ENCODE measurements at regions not wholly inside any gene's neighbourhood (a gene's known extent, or its start where the extent isn't known, plus 50 kb on each side); places are given as distances from the start of the nearest gene placed in this dataset.
A peak's percentile ranks its signal among the peaks of the same experiment; 100 is the strongest.

- TF ChIP-seq MAX (IDR thresholded peaks at IDR 0.05; ENCODE audit: low read depth, low read length) (no peak), MXI1 (IDR thresholded peaks at IDR 0.05; ENCODE audit: low read depth, low read length) (no peak), SP1 (IDR thresholded peaks at IDR 0.05; ENCODE audit: low read depth, low read length) (no peak), BCL11A (IDR thresholded peaks at IDR 0.05; ENCODE audit: low read depth, low read length) (no peak), KAT2A (conservative IDR thresholded peaks at IDR 0.05; ENCODE audit: control insufficient read depth, low read depth, low read length) (no peak), MTA3 (IDR thresholded peaks at IDR 0.05; ENCODE audit: borderline replicate concordance, low read length) (no peak)
Measured at GRCh38 chr4:83920375-83920774, 384.5 kb downstream of the GPAT3 start (continued).

GRCh38 chr4:83917572-83917971 is 381.7 kb downstream of the GPAT3 start:
- intact Hi-C loops (cut with micrococcal nuclease; ENCODE audit: unreplicated experiment) (no loop called here), in situ Hi-C loops (cut with MboI) (no loop called here)
- Histone ChIP-seq H3K4me3 (no peak overlapping the region), H2AFZ (ENCODE audit: control insufficient read depth, low read depth, low read length) (no peak overlapping the region), H3K4me1 (ENCODE audit: control insufficient read depth, insufficient read depth, low read length) (no peaks in the 10 kb centered on the region), H3K9ac (ENCODE audit: control insufficient read depth, insufficient read depth, low read length) (no peak overlapping the region), H3K79me2 (ENCODE audit: control insufficient read depth, insufficient read depth, low read length) (no peaks in the 10 kb centered on the region), H3K27ac (ENCODE audit: control insufficient read depth, insufficient read depth) (no peak overlapping the region), H3K4me2 (ENCODE audit: control insufficient read depth, insufficient read depth) (no peak overlapping the region), H3K27me3 (replicated peaks in 1 of 2; ENCODE audit: control insufficient read depth in 2 of 2, insufficient read depth in 2 of 2, low read length in 1 of 2) (no peaks in the 10 kb centered on the region), H4K20me1 (ENCODE audit: control insufficient read depth, insufficient read depth) (no peaks in the 10 kb centered on the region), H3K36me3 (ENCODE audit: control insufficient read depth in 2 of 2, insufficient read depth in 2 of 2, low read length in 1 of 2) (no peaks in the 10 kb centered on the region), H3K9me3 (replicated peaks; ENCODE audit: control insufficient read depth, insufficient read depth, low read length) (no peaks in the 10 kb centered on the region)
- no peak for DNase-seq (ENCODE audit: low read depth, low spot score)
- RAD21 ChIA-PET (ENCODE audit: unreplicated experiment), result no interaction called here
- CTCF ChIA-PET, result no interaction called here
- no TSS peak for BruUV-seq (replicated peaks)
- TF ChIP-seq BHLHE40 (IDR thresholded peaks at IDR 0.05; ENCODE audit: borderline replicate concordance in 1 of 2, low read depth in 2 of 2, low read length in 1 of 2), result peak in 1 of 2 experiments; percentile 59; a peak in 2 of 4 replicates
- TF ChIP-seq ZNF207 (IDR thresholded peaks at IDR 0.05; ENCODE audit: borderline replicate concordance), result no peak
- TF ChIP-seq PAX8 (IDR thresholded peaks at IDR 0.05), result no peak
- no peak for TF ChIP-seq CEBPZ (IDR thresholded peaks at IDR 0.05; ENCODE audit: low read depth, low read length)
- ATAC-seq, result no peak
- FAIRE-seq, result no peak
- 24% methylated on average over 8 of the region's 8 CpGs for WGBS (ENCODE audit: insufficient coverage, insufficient replicate concordance, low lambda C conversion rate, missing lambda C conversion rate)
- SMC1A ChIA-PET (ENCODE audit: uncharacterized antibody, unreplicated experiment), result no interaction called here
- POLR2A ChIA-PET, result no interaction called here
